ENCODE measurements at regions not wholly inside any gene's neighbourhood (a gene's known extent, or its start where the extent isn't known, plus 50 kb on each side); places are given as distances from the start of the nearest gene placed in this dataset.

GRCh38 chr3:34957677-34958076, 681.6 kb upstream of the ARPP21 start:
- no peak for TF ChIP-seq CTCF (optimal IDR thresholded peaks at IDR 0.05 in 1 of 3, IDR thresholded peaks at IDR 0.05 in 1 of 3, conservative IDR thresholded peaks at IDR 0.05 in 1 of 3; ENCODE audit: extremely low read depth in 1 of 3, insufficient read depth in 2 of 3, low read length in 3 of 3)
- no peak for TF ChIP-seq EZH2 (IDR thresholded peaks at IDR 0.05; ENCODE audit: low read length)

All from keratinocyte (primary cell).